ENCODE measurements at regions not wholly inside any gene's neighbourhood (a gene's known extent, or its start where the extent isn't known, plus 50 kb on each side); places are given as distances from the start of the nearest gene placed in this dataset.
"Not testable (repeated sequence)": the region's sequence is repeated elsewhere in the genome, so short reads cannot be mapped to it uniquely, and the experiment has no call there.

GRCh38 chr5:98231089-98231488 lies 542.4 kb upstream of the RGMB start:
- DNase-seq = no peak

- not testable (repeated sequence) for DNase-seq
Observed at GRCh38 chr5:98237794-98238193, 535.7 kb upstream of the RGMB start.

GRCh38 chr5:98243972-98244371 lies 529.5 kb upstream of the RGMB start:
- DNase-seq = no peak

GRCh38 chr5:98248949-98249348 lies 524.5 kb upstream of the RGMB start:
- DNase-seq = no peak

GRCh38 chr5:98258939-98259338 lies 514.5 kb upstream of the RGMB start:
- no peak for DNase-seq

GRCh38 chr5:98259595-98259994 lies 513.9 kb upstream of the RGMB start:
- no peak for DNase-seq

GRCh38 chr5:98263084-98263483 lies 510.4 kb upstream of the RGMB start:
- no peak for DNase-seq

GRCh38 chr5:98268162-98268860 lies 505.2 kb upstream of the RGMB start:
- DNase-seq = no peak

GRCh38 chr5:98275980-98276379 lies 497.5 kb upstream of the RGMB start:
- no peak for DNase-seq

- no peak for DNase-seq
Observed at GRCh38 chr5:98282521-98282920, 490.9 kb upstream of the RGMB start.

- no peak for DNase-seq
Observed at GRCh38 chr5:98292496-98292895, 481.0 kb upstream of the RGMB start.

- DNase-seq = no peak
Observed at GRCh38 chr5:98296426-98296825, 477.0 kb upstream of the RGMB start.

- DNase-seq = no peak
Observed at GRCh38 chr5:98299435-98299834, 474.0 kb upstream of the RGMB start.

- peak; percentile 65 for DNase-seq
Observed at GRCh38 chr5:98301547-98301946, 471.9 kb upstream of the RGMB start.

GRCh38 chr5:98307811-98308210 lies 465.7 kb upstream of the RGMB start:
- no peak for DNase-seq

- DNase-seq = no peak
Observed at GRCh38 chr5:98308231-98308630, 465.2 kb upstream of the RGMB start.

GRCh38 chr5:98308960-98309359 lies 464.5 kb upstream of the RGMB start:
- no peak for DNase-seq

- peak; percentile 24 for DNase-seq
Observed at GRCh38 chr5:98309785-98310598, 463.5 kb upstream of the RGMB start.

GRCh38 chr5:98314292-98314691 lies 459.2 kb upstream of the RGMB start:
- no peak for DNase-seq

GRCh38 chr5:98318386-98318785 lies 455.1 kb upstream of the RGMB start:
- DNase-seq = peak; percentile 56

GRCh38 chr5:98319299-98320011 lies 454.0 kb upstream of the RGMB start:
- no peak for DNase-seq

- DNase-seq = no peak
Observed at GRCh38 chr5:98320343-98320742, 453.1 kb upstream of the RGMB start.

GRCh38 chr5:98321361-98321760 lies 452.1 kb upstream of the RGMB start:
- DNase-seq = no peak

GRCh38 chr5:98325187-98325586 lies 448.3 kb upstream of the RGMB start:
- not testable (repeated sequence) for DNase-seq

Measured in eye (tissue), 1 donor.